Esophagus (tissue), 2 donors: ENCODE measurements at regions not wholly inside any gene's neighbourhood (a gene's known extent, or its start where the extent isn't known, plus 50 kb on each side); places are given as distances from the start of the nearest gene placed in this dataset.

Experiments
- H3K27ac ChIP-seq, 2 donors: one replicate each; pipeline ENCODE4 v1.5.1; 2013; ENCODE audit warnings: low read depth in 2 of 2, mild to moderate bottlenecking in 2 of 2, inconsistent platforms in 1 of 2, low read length in 1 of 2, moderate library complexity in 1 of 2
- H3K27me3 ChIP-seq, 2 donors: one replicate each; pipeline ENCODE4 v1.6.1; 2013; ENCODE audit warnings: low read length in 2 of 2, control low read depth in 1 of 2, mild to moderate bottlenecking in 1 of 2; ENCODE audit not compliant: insufficient read depth in 2 of 2, control insufficient read depth in 1 of 2
- H3K36me3 ChIP-seq, 2 donors: one replicate each; pipeline ENCODE4 v1.6.1; 2013; ENCODE audit warnings: low read length in 1 of 2; ENCODE audit not compliant: control insufficient read depth in 2 of 2, insufficient read depth in 2 of 2
- H3K4me1 ChIP-seq, 2 donors: one replicate each; pipeline ENCODE4 v1.6.1; 2013; ENCODE audit warnings: low read length in 1 of 2; ENCODE audit not compliant: control insufficient read depth in 2 of 2, insufficient read depth in 2 of 2
- H3K4me3 ChIP-seq, 2 donors: one replicate each; pipeline ENCODE4 v1.5.1; 2013; ENCODE audit warnings: low read length in 2 of 2, mild to moderate bottlenecking in 2 of 2, low read depth in 1 of 2, moderate library complexity in 1 of 2
- H3K9me3 ChIP-seq, 2 donors: one replicate each; pipeline ENCODE4 v1.6.1; 2013; ENCODE audit warnings: mild to moderate bottlenecking in 2 of 2, low read depth in 1 of 2, low read length in 1 of 2, moderate library complexity in 1 of 2; ENCODE audit not compliant: control insufficient read depth in 2 of 2, insufficient read depth in 1 of 2
- WGBS, 2 donors: extraction: QIAGEN DNeasy Blood & Tissue Kit; methylation state at CpG; one replicate each; pipeline ENCODE4 v1.1.7; 2013; 5-methylcytosine and 5-hydroxymethylcytosine counted together
- donor health status: healthy with polysubstance abuse.
- donor health status: Bipolar disorder and iron deficiency.

GRCh38 chrX:155695419-155695818, 82.7 kb upstream of the TMLHE start:
- Histone ChIP-seq H3K36me3 (no peaks in the 10 kb centered on the region), H3K27ac (no peak overlapping the region)
- WGBS, 2 donors, result 93 to 97% methylated on average over 1 of the region's 1 CpG

GRCh38 chrX:155694649-155695048, 81.9 kb upstream of the TMLHE start:
- Histone ChIP-seq H3K4me3 (no peak overlapping the region), H3K27ac (no peak overlapping the region), H3K27me3 (no peaks in the 10 kb centered on the region), H3K4me1 (no peaks in the 10 kb centered on the region), H3K9me3 (peaks cover 0 to 3% of the 10 kb centered on the region in 2 donors), H3K36me3 (no peaks in the 10 kb centered on the region)
- 81 to 92% methylated on average over 5 of the region's 5 CpGs for WGBS, 2 donors

More at GRCh38 chrX:155695419-155695818, 82.7 kb upstream of the TMLHE start:
- H3K4me3 ChIP-seq, result no peak overlapping the region
- H3K9me3 ChIP-seq, result peaks cover 0 to 3% of the 10 kb centered on the region in 2 donors
- H3K4me1 ChIP-seq, result no peaks in the 10 kb centered on the region
- no peaks in the 10 kb centered on the region for H3K27me3 ChIP-seq

- H3K4me3 ChIP-seq, result no peak overlapping the region
- no peaks in the 10 kb centered on the region for H3K9me3 ChIP-seq
- no peak overlapping the region for H3K27ac ChIP-seq
- H3K27me3 ChIP-seq, result no peaks in the 10 kb centered on the region
- no peaks in the 10 kb centered on the region for H3K36me3 ChIP-seq
- WGBS, 2 donors, result 58 to 87% methylated on average over 2 of the region's 2 CpGs
- H3K4me1 ChIP-seq, result no peaks in the 10 kb centered on the region
These were observed 70.1 kb upstream of the TMLHE start for GRCh38 chrX:155682834-155683233.

- H3K9me3 ChIP-seq, result no peaks in the 10 kb centered on the region
- WGBS, 2 donors, result 86 to 90% methylated on average over 4 of the region's 4 CpGs
- H3K4me1 ChIP-seq, result no peaks in the 10 kb centered on the region
- H3K36me3 ChIP-seq, result no peaks in the 10 kb centered on the region
- H3K4me3 ChIP-seq, result no peak overlapping the region
- H3K27me3 ChIP-seq, result no peaks in the 10 kb centered on the region
- H3K27ac ChIP-seq, result no peak overlapping the region
These were observed 67.0 kb upstream of the TMLHE start for GRCh38 chrX:155679715-155680114.

GRCh38 chrX:155673338-155673737, 60.6 kb upstream of the TMLHE start:
- H3K27me3 ChIP-seq, result no peaks in the 10 kb centered on the region
- H3K9me3 ChIP-seq, result no peaks in the 10 kb centered on the region
- H3K4me3 ChIP-seq, result no peak overlapping the region
- H3K36me3 ChIP-seq, result no peaks in the 10 kb centered on the region
- H3K27ac ChIP-seq, result no peak overlapping the region
- no peaks in the 10 kb centered on the region for H3K4me1 ChIP-seq

- no peak overlapping the region for H3K27ac ChIP-seq
- H3K4me1 ChIP-seq, result no peaks in the 10 kb centered on the region
- 62 to 91% methylated on average over 2 of the region's 2 CpGs for WGBS, 2 donors
- H3K27me3 ChIP-seq, result no peaks in the 10 kb centered on the region
- H3K9me3 ChIP-seq, result no peaks in the 10 kb centered on the region
- no peaks in the 10 kb centered on the region for H3K36me3 ChIP-seq
- H3K4me3 ChIP-seq, result no peak overlapping the region
These were observed 54.0 kb upstream of the TMLHE start for GRCh38 chrX:155666741-155667140.
